ENCODE measurements at regions not wholly inside any gene's neighbourhood (a gene's known extent, or its start where the extent isn't known, plus 50 kb on each side); places are given as distances from the start of the nearest gene placed in this dataset.

DNA sequence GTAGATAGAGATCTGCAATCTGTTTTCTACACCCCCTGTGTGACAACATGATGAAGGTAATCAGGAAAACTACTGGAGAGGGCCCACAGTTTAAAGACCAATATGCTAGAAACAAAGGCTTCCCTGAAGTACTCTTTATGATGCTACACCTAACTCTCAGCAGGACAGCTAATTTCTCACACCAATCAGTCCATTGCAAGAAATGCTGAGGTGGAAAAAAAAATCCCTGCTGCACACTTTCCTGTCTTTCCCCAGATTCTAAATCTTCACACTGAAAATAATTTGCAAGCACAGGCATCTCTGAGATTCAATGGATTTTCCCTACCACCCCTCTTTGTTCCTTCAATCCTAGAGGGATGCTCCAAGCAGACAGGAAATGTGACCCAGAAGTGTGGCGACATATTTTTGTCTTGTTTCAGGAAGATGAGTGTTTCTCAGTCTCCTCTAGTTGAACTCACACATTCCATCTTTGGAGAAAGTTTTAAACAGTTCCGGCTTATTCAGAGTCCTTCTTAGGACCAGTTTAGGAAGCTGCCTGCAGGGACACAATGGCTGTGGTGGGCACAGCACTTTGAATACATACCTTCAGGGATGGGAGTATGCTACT is 671.6 kb downstream of the DIAPH3 start:
- TF ChIP-seq CTCF (IDR thresholded peaks at IDR 0.05) (no peak), EZH2 (IDR thresholded peaks at IDR 0.05; ENCODE audit: borderline replicate concordance, insufficient read depth, low read depth, low read length, poor library complexity, severe bottlenecking) (no peak)
